ENCODE measurements at regions not wholly inside any gene's neighbourhood (a gene's known extent, or its start where the extent isn't known, plus 50 kb on each side); places are given as distances from the start of the nearest gene placed in this dataset.

- 30% methylated on average over 4 of the region's 4 CpGs for WGBS (ENCODE audit: missing lambda C conversion rate)
- DNase-seq (ENCODE audit: low read depth in 1 of 2, low spot score in 1 of 2) = peak; percentile 1 to 10
- POLR2A ChIA-PET = interaction anchor here (0.6 kb wide), 1 partner anchor 726 kb away, joined by 3 read pairs; no protein-coding TSS in a partner anchor
Measured at GRCh38 chr21:35616090-35616489, 444.2 kb downstream of the SETD4 start.

GRCh38 chr21:35615325-35615724 is 445.0 kb downstream of the SETD4 start:
- ChIA-PET POLR2A (no interaction called here), CTCF (interaction anchor here (0.7 to 2.0 kb wide), 4 partner anchors 10 to 725 kb away, joined by 3 to 8 read pairs (median 4); no protein-coding TSS in a partner anchor)
- FAIRE-seq = no peak
- no peak for ATAC-seq
- Histone ChIP-seq H3K4me2 (no peak overlapping the region), H3K27ac (no peak overlapping the region), H3K4me3 (no peak overlapping the region), H3K9me3 (no peaks in the 10 kb centered on the region), H3K4me1 (no peaks in the 10 kb centered on the region)
- no peak for DNase-seq (ENCODE audit: low read depth in 1 of 2, low spot score in 1 of 2)
- WGBS (ENCODE audit: missing lambda C conversion rate) = 29% methylated on average over 1 of the region's 1 CpG
- TF ChIP-seq, protein P1, sequence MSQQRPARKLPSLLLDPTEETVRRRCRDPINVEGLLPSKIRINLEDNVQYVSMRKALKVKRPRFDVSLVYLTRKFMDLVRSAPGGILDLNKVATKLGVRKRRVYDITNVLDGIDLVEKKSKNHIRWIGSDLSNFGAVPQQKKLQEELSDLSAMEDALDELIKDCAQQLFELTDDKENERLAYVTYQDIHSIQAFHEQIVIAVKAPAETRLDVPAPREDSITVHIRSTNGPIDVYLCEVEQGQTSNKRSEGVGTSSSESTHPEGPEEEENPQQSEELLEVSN (IDR thresholded peaks at IDR 0.05; ENCODE audit: borderline replicate concordance, low read depth) = no peak
- no peak for TF ChIP-seq ZNF302 (CRISPR knock-in tag; IDR thresholded peaks at IDR 0.05)
- no peak for TF ChIP-seq FOXS1 (CRISPR knock-in tag; IDR thresholded peaks at IDR 0.05)
- TF ChIP-seq POLR2A (IDR thresholded peaks at IDR 0.05; ENCODE audit: low read length) = no peak
- no peak for TF ChIP-seq TFCP2L1 (CRISPR knock-in tag; IDR thresholded peaks at IDR 0.05)
- TF ChIP-seq, protein P2, sequence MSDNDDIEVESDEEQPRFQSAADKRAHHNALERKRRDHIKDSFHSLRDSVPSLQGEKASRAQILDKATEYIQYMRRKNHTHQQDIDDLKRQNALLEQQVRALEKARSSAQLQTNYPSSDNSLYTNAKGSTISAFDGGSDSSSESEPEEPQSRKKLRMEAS (IDR thresholded peaks at IDR 0.05) = no peak
- TF ChIP-seq CHD4 (IDR thresholded peaks at IDR 0.05; ENCODE audit: borderline replicate concordance) = no peak
- TF ChIP-seq, protein P3, sequence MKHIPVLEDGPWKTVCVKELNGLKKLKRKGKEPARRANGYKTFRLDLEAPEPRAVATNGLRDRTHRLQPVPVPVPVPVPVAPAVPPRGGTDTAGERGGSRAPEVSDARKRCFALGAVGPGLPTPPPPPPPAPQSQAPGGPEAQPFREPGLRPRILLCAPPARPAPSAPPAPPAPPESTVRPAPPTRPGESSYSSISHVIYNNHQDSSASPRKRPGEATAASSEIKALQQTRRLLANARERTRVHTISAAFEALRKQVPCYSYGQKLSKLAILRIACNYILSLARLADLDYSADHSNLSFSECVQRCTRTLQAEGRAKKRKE (CRISPR knock-in tag; IDR thresholded peaks at IDR 0.05; ENCODE audit: low read depth) = no peak
- no peak for TF ChIP-seq EHF (CRISPR knock-in tag; IDR thresholded peaks at IDR 0.05)
- TF ChIP-seq USF2 (IDR thresholded peaks at IDR 0.05) = no peak

More at GRCh38 chr21:35616090-35616489, 444.2 kb downstream of the SETD4 start:
- no peaks in the 10 kb centered on the region for H3K4me1 ChIP-seq
- FAIRE-seq (no peak), ATAC-seq (no peak)
- H3K9me3 ChIP-seq = no peaks in the 10 kb centered on the region
- no peak overlapping the region for H3K4me2 ChIP-seq
- no peak overlapping the region for H3K27ac ChIP-seq
- no peak overlapping the region for H3K4me3 ChIP-seq
- CTCF ChIA-PET = interaction anchor here (0.8 to 2.0 kb wide), 9 partner anchors 9 to 861 kb away, joined by 3 to 8 read pairs (median 3); no protein-coding TSS in a partner anchor
- TF ChIP-seq ZSCAN20 (CRISPR knock-in tag; IDR thresholded peaks at IDR 0.05) (no peak), TFCP2L1 (CRISPR knock-in tag; IDR thresholded peaks at IDR 0.05) (no peak), RAD21 (conservative IDR thresholded peaks at IDR 0.05 in 1 of 2, IDR thresholded peaks at IDR 0.05 in 1 of 2) (peak in 1 of 2 experiments; percentile 30; a peak in 4 of 5 replicates), SREBF2 (IDR thresholded peaks at IDR 0.05) (no peak), HOXB13 (CRISPR knock-in tag; IDR thresholded peaks at IDR 0.05; ENCODE audit: low read depth) (no peak), USF2 (IDR thresholded peaks at IDR 0.05) (no peak), ZFP36 (IDR thresholded peaks at IDR 0.05; ENCODE audit: borderline replicate concordance, partially characterized antibody) (no peak), CHD4 (IDR thresholded peaks at IDR 0.05; ENCODE audit: borderline replicate concordance) (no peak), CBX2 (IDR thresholded peaks at IDR 0.05; ENCODE audit: borderline replicate concordance, low read depth) (no peak), HEYL (CRISPR knock-in tag; IDR thresholded peaks at IDR 0.05) (no peak), PHF8 (IDR thresholded peaks at IDR 0.05; ENCODE audit: borderline replicate concordance, low read depth) (no peak), NR3C1 (IDR thresholded peaks at IDR 0.05) (no peak), HMGXB4 (CRISPR knock-in tag; IDR thresholded peaks at IDR 0.05; ENCODE audit: borderline replicate concordance) (no peak), JUNB (IDR thresholded peaks at IDR 0.05) (no peak), CEBPB (IDR thresholded peaks at IDR 0.05) (peak; percentile 41 to 43; a peak in 2 of 4 replicates), BHLHE40 (IDR thresholded peaks at IDR 0.05; ENCODE audit: low read depth, low read length) (no peak), EHF (CRISPR knock-in tag; IDR thresholded peaks at IDR 0.05) (no peak), MYC (IDR thresholded peaks at IDR 0.05; ENCODE audit: borderline replicate concordance, low read length) (no peak), EP300 (IDR thresholded peaks at IDR 0.05) (no peak)
- TF ChIP-seq, protein P4, sequence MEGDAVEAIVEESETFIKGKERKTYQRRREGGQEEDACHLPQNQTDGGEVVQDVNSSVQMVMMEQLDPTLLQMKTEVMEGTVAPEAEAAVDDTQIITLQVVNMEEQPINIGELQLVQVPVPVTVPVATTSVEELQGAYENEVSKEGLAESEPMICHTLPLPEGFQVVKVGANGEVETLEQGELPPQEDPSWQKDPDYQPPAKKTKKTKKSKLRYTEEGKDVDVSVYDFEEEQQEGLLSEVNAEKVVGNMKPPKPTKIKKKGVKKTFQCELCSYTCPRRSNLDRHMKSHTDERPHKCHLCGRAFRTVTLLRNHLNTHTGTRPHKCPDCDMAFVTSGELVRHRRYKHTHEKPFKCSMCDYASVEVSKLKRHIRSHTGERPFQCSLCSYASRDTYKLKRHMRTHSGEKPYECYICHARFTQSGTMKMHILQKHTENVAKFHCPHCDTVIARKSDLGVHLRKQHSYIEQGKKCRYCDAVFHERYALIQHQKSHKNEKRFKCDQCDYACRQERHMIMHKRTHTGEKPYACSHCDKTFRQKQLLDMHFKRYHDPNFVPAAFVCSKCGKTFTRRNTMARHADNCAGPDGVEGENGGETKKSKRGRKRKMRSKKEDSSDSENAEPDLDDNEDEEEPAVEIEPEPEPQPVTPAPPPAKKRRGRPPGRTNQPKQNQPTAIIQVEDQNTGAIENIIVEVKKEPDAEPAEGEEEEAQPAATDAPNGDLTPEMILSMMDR (IDR thresholded peaks at IDR 0.05) = peak; percentile 27; the same call in 2 of the 3 replicates
- TF ChIP-seq, protein P2 (IDR thresholded peaks at IDR 0.05) = no peak
- TF ChIP-seq, protein P3 (CRISPR knock-in tag; IDR thresholded peaks at IDR 0.05; ENCODE audit: low read depth) = no peak
- TF ChIP-seq, protein P1 (IDR thresholded peaks at IDR 0.05; ENCODE audit: borderline replicate concordance, low read depth) = no peak

Data from A549 (cell line).